Lower lobe of right lung (tissue), 2 donors: ENCODE measurements at regions not wholly inside any gene's neighbourhood (a gene's known extent, or its start where the extent isn't known, plus 50 kb on each side); places are given as distances from the start of the nearest gene placed in this dataset.

ENCODE experiments used
- ATAC-seq, 2 donors: fragments of 200-7000 bp; cut with Tn5 transposase; one replicate each; pipeline ENCODE4 v1.9.1; 2020 to 2022; ENCODE audit warnings: mild to moderate bottlenecking in 2 of 2, moderate library complexity in 2 of 2
- DNase-seq: peaks from one replicate; pipeline ENCODE4 v3.0.0-alpha.2; 2020
- H3K27ac ChIP-seq: fragments of 200-600 bp; one replicate; pipeline ENCODE4 v1.8.0; 2022
- H3K27me3 ChIP-seq: fragments of 200-600 bp; one replicate; pipeline ENCODE4 v1.8.0; 2022; ENCODE audit warnings: low read depth
- H3K36me3 ChIP-seq: fragments of 200-600 bp; one replicate; pipeline ENCODE4 v1.8.0; 2022; ENCODE audit warnings: mild to moderate bottlenecking
- H3K4me1 ChIP-seq: fragments of 200-600 bp; one replicate; pipeline ENCODE4 v1.8.0; 2022
- H3K4me3 ChIP-seq: fragments of 200-600 bp; one replicate; pipeline ENCODE4 v1.8.0; 2022; ENCODE audit warnings: mild to moderate bottlenecking
- H3K9me3 ChIP-seq: fragments of 200-600 bp; one replicate; pipeline ENCODE4 v1.8.0; 2022
- CTCF ChIP-seq: fragments of 200-600 bp; IDR thresholded peaks from one replicate; pipeline ENCODE4 v1.8.0; 2022; ENCODE audit warnings: antibody characterized with exemption, mild to moderate bottlenecking
- intact Hi-C: fragments of 100-400 bp; cut with DNase I; formaldehyde crosslinking; loops from one replicate; pipeline ENCODE4 v1.11.0; 2022
- donor health status: DM: no; HTN: yes; CAD: no; lungs with severe emphysema.

GRCh38 chr18:64974391-64975125, 776.3 kb upstream of the CDH7 start:
- ATAC-seq (no peak), DNase-seq (no peak)
- H3K9me3 ChIP-seq = no peaks in the 10 kb centered on the region
- no peak overlapping the region for H3K4me3 ChIP-seq
- no peaks in the 10 kb centered on the region for H3K36me3 ChIP-seq
- no peak for TF ChIP-seq CTCF
- no peaks in the 10 kb centered on the region for H3K4me1 ChIP-seq
- intact Hi-C loops = no loop called here
- H3K27me3 ChIP-seq = no peaks in the 10 kb centered on the region
- no peak overlapping the region for H3K27ac ChIP-seq

DNA sequence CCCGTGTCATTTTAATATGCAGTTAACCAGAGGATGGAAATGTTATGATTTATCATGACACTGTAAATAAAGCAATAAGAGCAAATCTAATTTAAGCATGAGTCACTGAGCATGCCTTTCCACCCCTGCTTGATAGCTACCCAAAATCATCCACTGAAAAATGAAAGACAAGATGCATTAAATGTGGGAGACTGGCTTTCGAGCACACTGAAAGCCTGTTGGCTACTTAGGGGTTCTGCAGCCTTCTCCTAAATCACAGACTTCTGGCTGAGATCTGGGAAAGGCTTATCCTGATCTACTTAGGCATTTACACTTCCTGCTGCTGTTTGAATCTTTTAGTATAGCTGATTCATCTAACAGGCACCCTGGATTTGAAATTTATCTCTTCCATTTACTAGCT, 778.3 kb upstream of the CDH7 start:
- H3K4me1 ChIP-seq = no peaks in the 10 kb centered on the region
- H3K27ac ChIP-seq = no peak overlapping the region
- no peak for ATAC-seq
- H3K4me3 ChIP-seq = no peak overlapping the region
- TF ChIP-seq CTCF = no peak
- H3K9me3 ChIP-seq = no peaks in the 10 kb centered on the region
- intact Hi-C loops = no loop called here
- no peak for DNase-seq
- H3K36me3 ChIP-seq = no peaks in the 10 kb centered on the region
- no peaks in the 10 kb centered on the region for H3K27me3 ChIP-seq

DNA sequence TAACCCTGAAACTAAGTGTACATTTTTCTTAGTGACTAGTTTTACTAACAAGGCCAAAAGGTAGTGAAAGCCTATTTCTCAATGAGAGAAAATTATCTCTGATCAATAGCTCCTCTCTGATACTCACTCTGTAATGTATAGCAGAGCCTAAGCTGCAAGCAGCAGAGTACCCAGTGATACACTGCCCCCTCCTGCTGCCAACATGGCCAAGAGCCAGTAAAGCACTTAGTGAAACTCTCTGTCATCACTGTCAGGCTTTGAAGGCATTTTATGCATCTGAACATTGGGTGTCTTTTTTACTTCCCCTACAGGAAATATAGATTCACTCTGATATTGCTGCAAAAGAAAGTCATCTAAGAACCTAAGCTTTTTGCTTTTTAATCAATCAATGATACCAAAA, 784.1 kb upstream of the CDH7 start:
- intact Hi-C loops = no loop called here

GRCh38 chr18:64956465-64956864, 794.3 kb upstream of the CDH7 start:
- intact Hi-C loops = no loop called here
- Histone ChIP-seq H3K9me3 (no peaks in the 10 kb centered on the region), H3K36me3 (no peaks in the 10 kb centered on the region), H3K4me1 (no peaks in the 10 kb centered on the region), H3K4me3 (no peak overlapping the region), H3K27ac (no peak overlapping the region), H3K27me3 (no peaks in the 10 kb centered on the region)
- DNase-seq = no peak
- no peak for ATAC-seq
- TF ChIP-seq CTCF = no peak

More for the DNA sequence above, 784.1 kb upstream of the CDH7 start:
- TF ChIP-seq CTCF = no peak
- H3K36me3 ChIP-seq = no peaks in the 10 kb centered on the region
- DNase-seq (no peak), ATAC-seq (no peak)
- H3K9me3 ChIP-seq = no peaks in the 10 kb centered on the region
- H3K4me1 ChIP-seq = no peaks in the 10 kb centered on the region
- H3K4me3 ChIP-seq = no peak overlapping the region
- H3K27ac ChIP-seq = no peak overlapping the region
- no peaks in the 10 kb centered on the region for H3K27me3 ChIP-seq

DNA sequence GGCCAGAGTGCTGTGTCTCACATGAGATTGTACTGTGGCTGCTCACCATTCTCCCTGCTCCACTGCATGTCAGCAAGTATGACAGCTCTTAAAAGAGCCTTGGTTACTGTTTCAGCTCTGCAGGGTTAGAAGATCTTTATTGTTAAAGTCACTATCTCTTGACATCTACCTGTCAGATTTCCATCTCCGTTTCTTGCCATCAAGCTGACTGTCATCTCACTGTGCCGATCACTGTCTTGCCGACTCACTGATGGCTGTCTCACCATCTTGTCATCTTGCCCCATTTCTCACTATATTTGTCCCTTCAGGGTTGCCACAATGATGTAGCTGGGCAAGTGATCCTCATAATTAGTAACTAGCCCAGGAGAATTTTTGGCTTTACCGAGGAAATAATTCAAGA, 800.9 kb upstream of the CDH7 start:
- no peak for ATAC-seq
- DNase-seq = no peak
- intact Hi-C loops = no loop called here
- Histone ChIP-seq H3K27ac (no peak overlapping the region), H3K27me3 (no peaks in the 10 kb centered on the region), H3K9me3 (no peaks in the 10 kb centered on the region), H3K4me3 (no peak overlapping the region), H3K36me3 (no peaks in the 10 kb centered on the region), H3K4me1 (no peaks in the 10 kb centered on the region)
- TF ChIP-seq CTCF = no peak
